T-helper 2 cell (primary cell): ENCODE measurements at regions not wholly inside any gene's neighbourhood (a gene's known extent, or its start where the extent isn't known, plus 50 kb on each side); places are given as distances from the start of the nearest gene placed in this dataset.
"Not testable (repeated sequence)": the region's sequence is repeated elsewhere in the genome, so short reads cannot be mapped to it uniquely, and the experiment has no call there.

Experiments used
- DNase-seq, 5 experiments: peaks; one replicate each; pipeline versions ENCODE4 v3.0.0 to v3.0.0-alpha.2; 2012 to 2022

GRCh38 chr7:106562711-106563366, 98.1 kb downstream of the CCDC71L start:
- DNase-seq = no peak

- DNase-seq = peak in 1 of 5 experiments; percentile 57
Measured at GRCh38 chr7:106561666-106562411, 99.1 kb downstream of the CCDC71L start.

- no peak for DNase-seq
Measured at GRCh38 chr7:106561151-106561550, 99.8 kb downstream of the CCDC71L start.

- DNase-seq = peak in 1 of 5 experiments; percentile 24
Measured at GRCh38 chr7:106560482-106560881, 100.5 kb downstream of the CCDC71L start.

- DNase-seq = not testable (repeated sequence)
Measured at GRCh38 chr7:106556244-106556643, 104.7 kb downstream of the CCDC71L start.

- DNase-seq = not testable (repeated sequence)
Measured at GRCh38 chr7:106554623-106555022, 106.3 kb downstream of the CCDC71L start.

- no peak for DNase-seq
Measured at GRCh38 chr7:106553446-106553836, 107.5 kb downstream of the CCDC71L start.

GRCh38 chr7:106552645-106553445, 108.1 kb downstream of the CCDC71L start:
- no peak for DNase-seq

GRCh38 chr7:106551936-106552335, 109.0 kb downstream of the CCDC71L start:
- DNase-seq = no peak

GRCh38 chr7:106548491-106548890, 112.5 kb downstream of the CCDC71L start:
- no peak for DNase-seq

- DNase-seq = peak in 1 of 5 experiments; percentile 67
Measured at GRCh38 chr7:106545275-106545674, 115.7 kb downstream of the CCDC71L start.

GRCh38 chr7:106543221-106543757, 117.7 kb downstream of the CCDC71L start:
- DNase-seq = no peak

- DNase-seq = peak in 3 of 5 experiments; percentile 3 to 85 (median 7)
Measured at GRCh38 chr7:106542550-106543220, 118.3 kb downstream of the CCDC71L start.

GRCh38 chr7:106538638-106539037, 122.3 kb downstream of the CCDC71L start:
- DNase-seq = no peak

- DNase-seq = no peak
Measured at GRCh38 chr7:106537119-106537518, 123.8 kb downstream of the CCDC71L start.

GRCh38 chr7:106536079-106536478, 124.9 kb downstream of the CCDC71L start:
- DNase-seq = no peak

GRCh38 chr7:106535234-106535932, 125.6 kb downstream of the CCDC71L start:
- DNase-seq = no peak

GRCh38 chr7:106534271-106534846, 126.6 kb downstream of the CCDC71L start:
- no peak for DNase-seq

- DNase-seq = not testable (repeated sequence)
Measured at GRCh38 chr7:106530183-106530582, 130.8 kb downstream of the CCDC71L start.

GRCh38 chr7:106526617-106527016, 134.3 kb downstream of the CCDC71L start:
- not testable (repeated sequence) for DNase-seq

- DNase-seq = peak in 1 of 5 experiments; percentile 79
Measured at GRCh38 chr7:106524690-106525059, 136.3 kb downstream of the CCDC71L start.
